HepG2 (cell line): ENCODE measurements at regions not wholly inside any gene's neighbourhood (a gene's known extent, or its start where the extent isn't known, plus 50 kb on each side); places are given as distances from the start of the nearest gene placed in this dataset.

Experiments used
- ATAC-seq: fragments of 200-7000 bp; cut with Tn5 transposase; 3 replicates; pipeline ENCODE4 v1.9.1; 2020; ENCODE audit warnings: mild to moderate bottlenecking, moderate library complexity
- BruUV-seq: library from RNA; stranded (reverse); fragments of 400-500 nt; replicated peaks from 2 replicates; lab custom pipeline; 2021; lab: Mats Ljungman, UMichigan
- CTCF ChIA-PET: fragments of 300-600 bp; formaldehyde crosslinking; extraction: SDS; loops from one replicate; lab custom pipeline; 2021; ENCODE audit warnings: low total read pairs, inconsistent platforms, low intra/inter-chr PET ratio; lab: Yijun Ruan, JAX
- POLR2A ChIA-PET: fragments of 350-600 bp; sonication (Branson Sonifier 250); formaldehyde crosslinking; loops from one replicate; lab custom pipeline; 2020; ENCODE audit warnings: antibody characterized with exemption, inconsistent platforms; lab: Yijun Ruan, JAX
- DNase-seq: peaks from one replicate; pipeline ENCODE4 v3.0.0-alpha.2; 2015; ENCODE audit warnings: low spot score
- FAIRE-seq: peaks from 3 replicates; lab custom pipeline; 2011; peaks lifted over from hg19 to GRCh38; lab: Jason Lieb, UNC
- H2AFZ ChIP-seq: one replicate; pipeline ENCODE4 v1.6.1; 2011; ENCODE audit warnings: low read length, inconsistent platforms
- H3K27ac ChIP-seq: fragments of 300-600 bp; 3 replicates; pipeline ENCODE4 v1.8.0; 2011; ENCODE audit warnings: mixed run types, mild to moderate bottlenecking, mixed read lengths, low read length, inconsistent platforms; ENCODE audit not compliant: insufficient read depth; ENCODE audit errors: extremely low read length
- H3K27me3 ChIP-seq, 2 experiments: fragments of 200-600 bp in 1 of 2; 2 replicates in 1 of 2; 3 replicates in 1 of 2; pipeline versions ENCODE4 v1.6.0 to v1.8.0; 2011; ENCODE audit warnings: low read length in 2 of 2, mild to moderate bottlenecking in 2 of 2, moderate library complexity in 2 of 2, inconsistent platforms in 1 of 2; ENCODE audit not compliant: insufficient read depth in 2 of 2, control insufficient read depth in 1 of 2
- H3K36me3 ChIP-seq, 2 experiments: fragments of 200-600 bp in 1 of 2; replicated peaks in 1 of 2; 2 replicates in 1 of 2; 3 replicates in 1 of 2; pipeline versions ENCODE4 v1.5.1 to v1.8.0; 2011; ENCODE audit warnings: low read length in 2 of 2, inconsistent platforms in 1 of 2; ENCODE audit not compliant: insufficient read depth in 2 of 2, control insufficient read depth in 1 of 2
- H3K4me1 ChIP-seq: 2 replicates; pipeline ENCODE4 v1.5.1; 2012; ENCODE audit warnings: low read length, inconsistent platforms; ENCODE audit not compliant: insufficient read depth
- H3K4me2 ChIP-seq: 2 replicates; pipeline ENCODE4 v1.6.0; 2011; ENCODE audit warnings: low read depth, low read length, inconsistent platforms
- H3K4me3 ChIP-seq, 3 experiments: fragments of 200-600 bp in 1 of 3; sonication (generic), shearing (Covaris generic) in 1 of 3; replicated peaks in 1 of 3; 2 replicates each; pipeline ENCODE4 v1.5.1; 2011 to 2016; ENCODE audit warnings: low read length in 3 of 3, inconsistent platforms in 2 of 3, low read depth in 2 of 3, mild to moderate bottlenecking in 2 of 3, control low read depth in 1 of 3, mixed read lengths in 1 of 3; ENCODE audit not compliant: insufficient read depth in 1 of 3
- H3K79me2 ChIP-seq: one replicate; pipeline ENCODE4 v1.6.1; 2011; ENCODE audit warnings: low read length, inconsistent platforms; ENCODE audit not compliant: insufficient read depth
- H3K9ac ChIP-seq: 2 replicates; pipeline ENCODE4 v1.6.0; 2011; ENCODE audit warnings: mild to moderate bottlenecking, low read depth, low read length, inconsistent platforms; ENCODE audit not compliant: insufficient read depth
- H3K9me3 ChIP-seq: 2 replicates; pipeline ENCODE4 v1.5.1; 2012; ENCODE audit warnings: mild to moderate bottlenecking, low read length
- H4K20me1 ChIP-seq: 2 replicates; pipeline ENCODE4 v1.6.0; 2011; ENCODE audit warnings: inconsistent platforms, mild to moderate bottlenecking, low read length, moderate library complexity; ENCODE audit not compliant: insufficient read depth
- GLI4 ChIP-seq: sonication (generic); formaldehyde crosslinking; IDR thresholded peaks from 2 replicates; pipeline ENCODE4 v1.5.1; 2020; ENCODE audit warnings: missing genetic modification reagents, mild to moderate bottlenecking, moderate library complexity, borderline replicate concordance
- IRX3 ChIP-seq: sonication (generic); formaldehyde crosslinking; IDR thresholded peaks from 2 replicates; pipeline ENCODE4 v1.8.1; 2023; ENCODE audit warnings: mild to moderate bottlenecking, low read depth, missing genetic modification reagents, borderline replicate concordance
- NFIC ChIP-seq: IDR thresholded peaks from 2 replicates; pipeline ENCODE4 v1.6.1; 2012; ENCODE audit warnings: mild to moderate bottlenecking, low read length, inconsistent platforms
- ZBTB40 ChIP-seq, 2 experiments: fragments of 450-650 bp in 1 of 2; sonication (generic) in 1 of 2; formaldehyde crosslinking in 1 of 2; IDR thresholded peaks; 2 replicates each; pipeline versions ENCODE4 v1.6.1 to v1.8.0; 2016 to 2022; ENCODE audit warnings: antibody characterized with exemption in 1 of 2, mild to moderate bottlenecking in 1 of 2, missing genetic modification reagents in 1 of 2
- ZNF839 ChIP-seq: sonication (generic); formaldehyde crosslinking; IDR thresholded peaks from 2 replicates; pipeline ENCODE4 v1.4.0; 2020; ENCODE audit warnings: missing genetic modification reagents, mild to moderate bottlenecking, borderline replicate concordance
- WGBS: methylation state at CpG from one replicate; pipeline ENCODE4 v1.1.6; 2017; ENCODE audit warnings: low lambda C conversion rate; 5-methylcytosine and 5-hydroxymethylcytosine counted together
- in situ Hi-C: cut with HindIII; loops from 2 replicates; pipeline ENCODE4 v1.10.0; 2017; ENCODE audit warnings: low pct_unique_long_range_greater_than_20kb; ENCODE audit not compliant: extremely low pct_ligation_motif_present
- intact Hi-C: fragments of 100-400 bp; cut with micrococcal nuclease; formaldehyde crosslinking; loops from one replicate; pipeline ENCODE4 v1.10.0; 2022; ENCODE audit not compliant: unreplicated experiment
- TF ChIP-seq, protein P1 (sequence below): sonication (generic); formaldehyde crosslinking; IDR thresholded peaks from 2 replicates; pipeline ENCODE4 v1.4.0; 2020; ENCODE audit warnings: mild to moderate bottlenecking, low read depth, missing genetic modification reagents

DNA sequence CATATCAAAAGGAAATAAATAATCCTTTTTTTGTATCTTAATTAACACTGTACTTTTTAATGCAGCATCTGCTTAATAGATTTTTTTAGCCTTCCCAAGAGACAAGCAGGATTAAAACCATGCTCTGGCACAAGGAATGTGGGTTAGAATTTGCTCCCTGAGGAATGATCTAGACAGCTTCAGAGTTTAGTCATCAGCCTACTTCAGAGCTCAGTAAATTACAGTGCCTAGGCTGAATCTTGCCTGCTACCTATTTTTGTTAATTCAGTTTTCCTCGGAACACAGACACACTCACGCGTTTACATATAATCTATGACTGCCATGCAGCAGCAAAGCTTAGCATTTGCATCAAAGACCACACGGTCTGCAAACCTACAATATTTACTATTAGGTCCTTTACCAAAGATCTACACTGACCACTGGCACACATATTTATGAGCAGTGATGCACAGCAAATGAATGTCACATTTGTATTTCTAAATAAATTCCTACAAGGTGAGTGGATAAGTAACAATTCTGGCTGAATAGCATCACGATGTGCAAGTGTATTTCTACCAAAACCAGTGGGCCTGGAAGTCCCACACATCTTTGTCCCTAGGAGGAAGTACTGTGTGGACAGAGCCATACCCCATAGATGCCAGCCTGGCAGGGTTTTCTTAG, 309.8 kb upstream of the TMEM132C start (continued):
- TF ChIP-seq ZBTB40 (IDR thresholded peaks at IDR 0.05) (no peak), ZBTB40 (CRISPR knock-in tag; IDR thresholded peaks at IDR 0.05) (no peak)

- no peak overlapping the region for H3K9ac ChIP-seq
- H3K79me2 ChIP-seq = no peaks in the 10 kb centered on the region
- no peak overlapping the region for H3K27ac ChIP-seq
- in situ Hi-C loops = no loop called here
- ATAC-seq = no peak
- ChIA-PET POLR2A (no interaction called here), CTCF (no interaction called here)
- intact Hi-C loops = no loop called here
- no peaks in the 10 kb centered on the region for H3K4me1 ChIP-seq
- H4K20me1 ChIP-seq = no peaks in the 10 kb centered on the region
- BruUV-seq = no TSS peak
- 13% methylated on average over 5 of the region's 5 CpGs for WGBS
- H3K4me2 ChIP-seq = no peak overlapping the region
- H3K4me3 ChIP-seq = no peak overlapping the region
- no peak for FAIRE-seq
- H2AFZ ChIP-seq = no peak overlapping the region
- no peaks in the 10 kb centered on the region for H3K36me3 ChIP-seq
- no peak for DNase-seq
- peaks cover 52% of the 10 kb centered on the region for H3K9me3 ChIP-seq
- TF ChIP-seq GLI4 (no peak), IRX3 (CRISPR knock-in tag) (no peak), NFIC (no peak), ZNF839 (CRISPR knock-in tag) (no peak)
- TF ChIP-seq, protein P1, sequence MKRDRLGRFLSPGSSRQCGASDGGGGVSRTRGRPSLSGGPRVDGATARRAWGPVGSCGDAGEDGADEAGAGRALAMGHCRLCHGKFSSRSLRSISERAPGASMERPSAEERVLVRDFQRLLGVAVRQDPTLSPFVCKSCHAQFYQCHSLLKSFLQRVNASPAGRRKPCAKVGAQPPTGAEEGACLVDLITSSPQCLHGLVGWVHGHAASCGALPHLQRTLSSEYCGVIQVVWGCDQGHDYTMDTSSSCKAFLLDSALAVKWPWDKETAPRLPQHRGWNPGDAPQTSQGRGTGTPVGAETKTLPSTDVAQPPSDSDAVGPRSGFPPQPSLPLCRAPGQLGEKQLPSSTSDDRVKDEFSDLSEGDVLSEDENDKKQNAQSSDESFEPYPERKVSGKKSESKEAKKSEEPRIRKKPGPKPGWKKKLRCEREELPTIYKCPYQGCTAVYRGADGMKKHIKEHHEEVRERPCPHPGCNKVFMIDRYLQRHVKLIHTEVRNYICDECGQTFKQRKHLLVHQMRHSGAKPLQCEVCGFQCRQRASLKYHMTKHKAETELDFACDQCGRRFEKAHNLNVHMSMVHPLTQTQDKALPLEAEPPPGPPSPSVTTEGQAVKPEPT (CRISPR knock-in tag) = no peak
- H3K27me3 ChIP-seq = no peaks in the 10 kb centered on the region
These were observed 304.7 kb upstream of the TMEM132C start for GRCh38 chr12:127962303-127962702.
